GM12873 (cell line): ENCODE measurements at regions not wholly inside any gene's neighbourhood (a gene's known extent, or its start where the extent isn't known, plus 50 kb on each side); places are given as distances from the start of the nearest gene placed in this dataset.

Source experiments
- TF ChIP-seq, protein P1 (sequence below): IDR thresholded peaks from 2 replicates; pipeline ENCODE4 v1.5.1; 2012; ENCODE audit warnings: low read depth, mild to moderate bottlenecking, moderate library complexity, low read length, control low read depth; ENCODE audit not compliant: insufficient read depth; ENCODE audit errors: missing control alignments

DNA sequence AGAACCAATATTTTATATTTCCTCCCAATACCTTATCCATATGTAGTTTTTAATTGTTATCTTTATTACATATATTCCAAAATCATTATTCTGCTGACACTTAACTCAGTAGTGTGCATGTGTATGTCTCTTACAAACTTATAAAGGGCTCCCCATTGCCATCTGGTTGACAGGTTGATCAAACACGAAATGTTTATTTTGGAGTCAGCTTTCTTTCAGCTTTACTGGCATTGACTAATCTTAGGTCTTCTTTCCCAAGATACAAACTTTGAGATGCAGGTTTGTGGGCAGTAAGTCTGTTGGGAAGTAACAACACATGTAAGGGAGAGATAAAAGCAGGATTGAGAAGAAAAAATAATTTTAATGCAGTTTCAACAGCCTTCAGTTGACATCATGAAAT is 716.0 kb upstream of the CHD1 start:
- TF ChIP-seq, protein P1, sequence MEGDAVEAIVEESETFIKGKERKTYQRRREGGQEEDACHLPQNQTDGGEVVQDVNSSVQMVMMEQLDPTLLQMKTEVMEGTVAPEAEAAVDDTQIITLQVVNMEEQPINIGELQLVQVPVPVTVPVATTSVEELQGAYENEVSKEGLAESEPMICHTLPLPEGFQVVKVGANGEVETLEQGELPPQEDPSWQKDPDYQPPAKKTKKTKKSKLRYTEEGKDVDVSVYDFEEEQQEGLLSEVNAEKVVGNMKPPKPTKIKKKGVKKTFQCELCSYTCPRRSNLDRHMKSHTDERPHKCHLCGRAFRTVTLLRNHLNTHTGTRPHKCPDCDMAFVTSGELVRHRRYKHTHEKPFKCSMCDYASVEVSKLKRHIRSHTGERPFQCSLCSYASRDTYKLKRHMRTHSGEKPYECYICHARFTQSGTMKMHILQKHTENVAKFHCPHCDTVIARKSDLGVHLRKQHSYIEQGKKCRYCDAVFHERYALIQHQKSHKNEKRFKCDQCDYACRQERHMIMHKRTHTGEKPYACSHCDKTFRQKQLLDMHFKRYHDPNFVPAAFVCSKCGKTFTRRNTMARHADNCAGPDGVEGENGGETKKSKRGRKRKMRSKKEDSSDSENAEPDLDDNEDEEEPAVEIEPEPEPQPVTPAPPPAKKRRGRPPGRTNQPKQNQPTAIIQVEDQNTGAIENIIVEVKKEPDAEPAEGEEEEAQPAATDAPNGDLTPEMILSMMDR: no peak

DNA sequence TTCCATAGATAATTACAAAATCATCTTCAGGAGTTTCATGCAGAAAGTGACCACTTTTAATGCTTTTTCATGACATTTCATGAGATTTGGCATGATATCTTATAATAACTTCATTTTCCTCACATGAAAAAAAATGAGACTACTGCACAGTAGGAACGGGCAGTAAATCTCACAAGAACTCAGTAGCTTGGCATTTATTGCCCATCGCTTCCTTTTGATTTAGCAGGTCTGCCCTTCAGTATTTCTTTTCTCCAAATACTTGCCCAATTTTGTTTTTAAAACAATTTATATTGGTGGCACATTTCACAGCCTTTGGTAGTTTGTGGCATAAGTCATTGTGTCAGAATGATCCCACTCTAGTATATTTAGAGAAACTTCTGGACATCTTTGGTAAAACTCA is 711.8 kb upstream of the CHD1 start:
- TF ChIP-seq, protein P1: no peak

DNA sequence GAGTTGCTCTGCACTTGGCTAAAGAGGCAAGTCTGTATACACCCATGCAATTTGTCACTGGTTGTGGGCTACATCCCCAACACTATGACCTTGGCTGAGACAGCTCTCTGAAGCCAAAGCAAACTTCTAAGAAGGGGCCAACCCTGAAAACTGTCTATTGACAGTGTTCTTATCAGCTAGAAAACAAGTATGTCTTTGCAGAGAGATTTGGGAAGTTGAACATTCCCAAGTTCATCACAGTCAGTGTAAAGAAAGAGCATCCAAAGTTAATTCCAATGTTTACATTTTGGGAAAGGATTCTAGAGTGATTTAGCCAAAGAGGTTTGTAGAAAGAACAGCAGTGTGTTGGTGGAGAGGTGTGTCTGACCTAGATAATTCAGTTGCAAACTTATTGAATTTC is 711.1 kb upstream of the CHD1 start:
- TF ChIP-seq, protein P1: no peak

DNA sequence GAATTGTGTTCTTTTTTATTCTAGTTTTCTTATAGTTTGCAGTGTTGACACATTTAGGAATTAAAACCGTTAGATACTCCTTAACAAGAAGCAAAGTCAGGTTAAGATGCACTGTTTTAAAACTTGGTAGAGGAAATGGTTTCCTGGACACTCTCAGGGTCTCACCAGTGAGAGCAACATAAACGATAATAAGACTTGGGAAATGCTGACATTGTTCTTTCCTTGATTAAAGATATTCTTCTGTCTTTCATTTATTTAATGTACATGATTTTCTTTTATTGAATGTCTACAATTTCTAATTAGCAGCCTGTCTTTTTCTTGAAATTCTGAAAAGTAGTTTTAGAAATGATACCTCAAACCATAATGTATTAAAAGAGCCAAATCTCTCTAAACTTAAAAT is 707.9 kb upstream of the CHD1 start:
- TF ChIP-seq, protein P1: no peak

DNA sequence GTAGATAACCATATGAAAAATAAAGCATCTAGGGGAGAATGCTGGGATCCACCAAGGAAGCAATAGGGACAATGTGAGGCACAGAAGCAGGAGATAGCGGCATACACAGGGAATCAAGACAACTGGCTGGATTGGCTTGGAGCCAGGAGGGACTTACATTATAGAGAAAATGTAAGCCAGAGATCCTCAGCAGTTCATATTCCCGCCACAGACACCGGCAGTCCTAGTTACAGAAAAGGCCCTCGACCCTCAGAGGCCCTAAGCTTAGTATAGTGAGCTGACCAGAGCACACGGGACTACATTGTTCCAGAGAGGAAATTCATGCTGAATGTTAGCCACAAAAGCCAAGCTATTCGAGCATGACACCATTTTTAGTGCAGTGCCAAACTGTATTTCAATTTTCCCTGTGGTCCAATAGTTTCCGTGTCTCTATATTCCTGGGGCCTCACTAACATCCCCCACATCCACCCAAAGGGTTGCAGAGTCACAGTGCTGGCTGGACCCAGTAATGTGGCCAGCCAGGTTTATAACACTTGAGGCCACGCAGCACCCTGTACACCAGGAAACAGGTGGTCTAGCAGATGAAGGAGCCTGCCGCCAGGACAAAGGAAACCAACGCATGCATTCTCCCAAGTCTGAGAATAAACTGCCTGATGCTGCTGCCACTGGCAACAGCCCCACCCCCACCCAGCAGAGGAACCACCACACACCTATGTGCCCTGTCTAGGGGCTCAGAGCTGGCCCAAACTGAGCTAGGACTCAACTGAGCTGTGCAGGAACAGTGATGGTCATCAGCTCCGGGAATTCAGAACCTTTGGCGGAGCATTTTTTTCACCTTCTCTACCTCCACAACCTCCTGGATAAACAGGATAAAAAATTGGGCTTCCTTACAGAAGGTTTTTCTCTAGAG is 693.2 kb upstream of the CHD1 start:
- TF ChIP-seq, protein P1: no peak

DNA sequence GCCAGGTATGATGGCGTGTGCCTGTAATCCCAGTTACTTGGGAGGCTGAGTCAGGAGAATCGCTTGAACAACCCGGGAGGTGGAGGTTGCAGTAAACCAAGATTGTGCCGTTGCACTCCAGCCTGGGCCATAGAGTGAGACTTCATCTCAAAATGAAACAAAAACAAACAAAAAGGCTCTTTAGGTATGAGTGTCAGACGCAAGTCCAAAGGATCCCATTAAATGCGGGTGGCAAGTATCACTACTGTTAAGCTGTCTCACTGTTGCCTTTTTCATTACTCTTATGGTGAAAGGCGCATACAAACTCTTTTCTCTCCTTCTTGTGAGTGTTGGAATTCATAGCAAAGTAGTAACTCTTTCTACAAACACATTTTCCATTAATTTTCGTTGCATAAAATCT is 688.5 kb upstream of the CHD1 start:
- TF ChIP-seq, protein P1: no peak

DNA sequence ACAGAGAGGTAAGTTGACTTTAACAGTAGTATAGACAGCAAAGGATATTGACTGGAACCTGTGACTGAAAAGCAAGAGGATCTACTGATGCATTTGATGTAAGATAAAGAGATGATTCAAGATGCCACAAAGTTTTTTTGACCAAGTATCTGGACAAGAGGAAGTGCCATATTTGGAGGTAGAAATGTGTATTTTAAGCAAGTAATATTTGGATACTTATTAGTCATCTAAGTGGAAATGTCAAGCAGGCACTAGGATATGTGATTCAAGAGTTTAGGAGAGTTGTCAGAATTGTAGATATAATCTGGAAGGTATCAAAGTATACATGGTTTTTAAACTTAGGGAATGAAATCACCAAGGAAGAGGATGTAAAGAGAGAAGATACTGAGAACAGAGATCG is 686.1 kb upstream of the CHD1 start:
- TF ChIP-seq, protein P1: no peak
